ENCODE measurements at regions not wholly inside any gene's neighbourhood (a gene's known extent, or its start where the extent isn't known, plus 50 kb on each side); places are given as distances from the start of the nearest gene placed in this dataset.

GRCh38 chr19:28224441-28224840 is 988.5 kb downstream of the UQCRFS1 start:
- Histone ChIP-seq H3K9me3 (ENCODE audit: control insufficient read depth in 2 of 2, low read length in 2 of 2) (no peaks in the 10 kb centered on the region), H3K27ac (ENCODE audit: insufficient read depth, low read length, poor library complexity, severe bottlenecking) (no peak overlapping the region), H3K36me3 (ENCODE audit: control insufficient read depth, insufficient read depth, low read length) (no peaks in the 10 kb centered on the region), H3K4me1 (ENCODE audit: control insufficient read depth, insufficient read depth, low read length, poor library complexity, severe bottlenecking) (no peaks in the 10 kb centered on the region), H3K27me3 (ENCODE audit: control insufficient read depth, insufficient read depth, low read length) (no peaks in the 10 kb centered on the region), H3K4me3 (ENCODE audit: low read depth, low read length) (no peak overlapping the region)
- Mint-ChIP-seq H3K4me1 (no peaks in the 10 kb centered on the region), H3K36me3 (no peaks in the 10 kb centered on the region), H3K27me3 (no peaks in the 10 kb centered on the region), H3K27ac (no peak overlapping the region), H3K9me3 (peaks cover 3 to 18% (median 9%) of the 10 kb centered on the region in 7 donors), H3K4me3 (no peak overlapping the region)
- DNase-seq, result no peak
- ATAC-seq (ENCODE audit: low read depth in 2 of 2), result no peak

- no peaks in the 10 kb centered on the region for H3K36me3 ChIP-seq (ENCODE audit: control insufficient read depth, insufficient read depth, low read length)
- no peak overlapping the region for H3K4me3 ChIP-seq (ENCODE audit: low read depth, low read length)
- H3K4me1 Mint-ChIP-seq, result no peaks in the 10 kb centered on the region
- ATAC-seq (ENCODE audit: low read depth in 2 of 2) (no peak), DNase-seq (no peak)
- no peak overlapping the region for H3K27ac ChIP-seq (ENCODE audit: insufficient read depth, low read length, poor library complexity, severe bottlenecking)
- H3K4me3 Mint-ChIP-seq, result no peak overlapping the region
- peaks cover 2 to 20% (median 9%) of the 10 kb centered on the region in 7 donors for H3K9me3 Mint-ChIP-seq
- no peaks in the 10 kb centered on the region for H3K27me3 Mint-ChIP-seq
- peak overlapping the region in 1 of 3 donors; percentile 3 for H3K27ac Mint-ChIP-seq
- no peaks in the 10 kb centered on the region for H3K27me3 ChIP-seq (ENCODE audit: control insufficient read depth, insufficient read depth, low read length)
- no peaks in the 10 kb centered on the region for H3K4me1 ChIP-seq (ENCODE audit: control insufficient read depth, insufficient read depth, low read length, poor library complexity, severe bottlenecking)
- no peaks in the 10 kb centered on the region for H3K9me3 ChIP-seq (ENCODE audit: control insufficient read depth in 2 of 2, low read length in 2 of 2)
- no peaks in the 10 kb centered on the region for H3K36me3 Mint-ChIP-seq
These were observed 991.2 kb downstream of the UQCRFS1 start for GRCh38 chr19:28221736-28222135.

- Mint-ChIP-seq H3K27me3 (no peaks in the 10 kb centered on the region), H3K36me3 (peaks cover 5% of the 10 kb centered on the region), H3K27ac (no peak overlapping the region), H3K9me3 (peaks cover 0 to 25% (median 6%) of the 10 kb centered on the region in 7 donors), H3K4me3 (no peak overlapping the region), H3K4me1 (no peaks in the 10 kb centered on the region)
- Histone ChIP-seq H3K9me3 (ENCODE audit: control insufficient read depth in 2 of 2, low read length in 2 of 2) (no peaks in the 10 kb centered on the region), H3K4me3 (ENCODE audit: low read depth, low read length) (no peak overlapping the region), H3K27ac (ENCODE audit: insufficient read depth, low read length, poor library complexity, severe bottlenecking) (no peak overlapping the region), H3K36me3 (ENCODE audit: control insufficient read depth, insufficient read depth, low read length) (no peaks in the 10 kb centered on the region), H3K27me3 (ENCODE audit: control insufficient read depth, insufficient read depth, low read length) (no peaks in the 10 kb centered on the region), H3K4me1 (ENCODE audit: control insufficient read depth, insufficient read depth, low read length, poor library complexity, severe bottlenecking) (no peaks in the 10 kb centered on the region)
- ATAC-seq (ENCODE audit: low read depth in 2 of 2), result no peak
- DNase-seq, result no peak
These were observed 994.2 kb downstream of the UQCRFS1 start for GRCh38 chr19:28218728-28219127.

- no peak overlapping the region for H3K4me3 ChIP-seq (ENCODE audit: low read depth, low read length)
- no peak for ATAC-seq (ENCODE audit: low read depth in 2 of 2)
- peaks cover 2 to 26% (median 6%) of the 10 kb centered on the region in 7 donors for H3K9me3 Mint-ChIP-seq
- DNase-seq, result no peak
- no peaks in the 10 kb centered on the region for H3K4me1 Mint-ChIP-seq
- no peaks in the 10 kb centered on the region for H3K27me3 ChIP-seq (ENCODE audit: control insufficient read depth, insufficient read depth, low read length)
- H3K4me3 Mint-ChIP-seq, result no peak overlapping the region
- H3K27ac Mint-ChIP-seq, result no peak overlapping the region
- no peak overlapping the region for H3K27ac ChIP-seq (ENCODE audit: insufficient read depth, low read length, poor library complexity, severe bottlenecking)
- H3K36me3 ChIP-seq (ENCODE audit: control insufficient read depth, insufficient read depth, low read length), result no peaks in the 10 kb centered on the region
- no peaks in the 10 kb centered on the region for H3K4me1 ChIP-seq (ENCODE audit: control insufficient read depth, insufficient read depth, low read length, poor library complexity, severe bottlenecking)
- no peaks in the 10 kb centered on the region for H3K27me3 Mint-ChIP-seq
- no peaks in the 10 kb centered on the region for H3K9me3 ChIP-seq (ENCODE audit: control insufficient read depth in 2 of 2, low read length in 2 of 2)
- peaks cover 5% of the 10 kb centered on the region for H3K36me3 Mint-ChIP-seq
These were observed 995.9 kb downstream of the UQCRFS1 start for GRCh38 chr19:28217022-28217421.

- H3K4me3 Mint-ChIP-seq, result no peak overlapping the region
- Histone ChIP-seq H3K4me1 (ENCODE audit: control insufficient read depth, insufficient read depth, low read length, poor library complexity, severe bottlenecking) (no peaks in the 10 kb centered on the region), H3K4me3 (ENCODE audit: low read depth, low read length) (no peak overlapping the region), H3K27ac (ENCODE audit: insufficient read depth, low read length, poor library complexity, severe bottlenecking) (no peak overlapping the region), H3K36me3 (ENCODE audit: control insufficient read depth, insufficient read depth, low read length) (no peaks in the 10 kb centered on the region), H3K9me3 (ENCODE audit: control insufficient read depth in 2 of 2, low read length in 2 of 2) (no peaks in the 10 kb centered on the region), H3K27me3 (ENCODE audit: control insufficient read depth, insufficient read depth, low read length) (no peaks in the 10 kb centered on the region)
- H3K36me3 Mint-ChIP-seq, result peaks cover 5% of the 10 kb centered on the region
- ATAC-seq (ENCODE audit: low read depth in 2 of 2) (no peak), DNase-seq (no peak)
- peak overlapping the region in 1 of 3 donors; percentile 35 for H3K27ac Mint-ChIP-seq
- H3K27me3 Mint-ChIP-seq, result no peaks in the 10 kb centered on the region
- H3K9me3 Mint-ChIP-seq, result peaks cover 0 to 26% (median 5%) of the 10 kb centered on the region in 7 donors
- peaks cover 0 to under 1% (median 0%) of the 10 kb centered on the region in 4 donors for H3K4me1 Mint-ChIP-seq
These were observed 999.4 kb downstream of the UQCRFS1 start for GRCh38 chr19:28213470-28214082.

GRCh38 chr19:28210886-28211285 is 1002.1 kb downstream of the UQCRFS1 start:
- DNase-seq, result no peak
- H3K27ac Mint-ChIP-seq, result no peak overlapping the region
- Histone ChIP-seq H3K4me3 (ENCODE audit: low read depth, low read length) (no peak overlapping the region), H3K27ac (ENCODE audit: insufficient read depth, low read length, poor library complexity, severe bottlenecking) (no peak overlapping the region), H3K4me1 (ENCODE audit: control insufficient read depth, insufficient read depth, low read length, poor library complexity, severe bottlenecking) (no peaks in the 10 kb centered on the region), H3K36me3 (ENCODE audit: control insufficient read depth, insufficient read depth, low read length) (no peaks in the 10 kb centered on the region), H3K27me3 (ENCODE audit: control insufficient read depth, insufficient read depth, low read length) (no peaks in the 10 kb centered on the region), H3K9me3 (ENCODE audit: control insufficient read depth in 2 of 2, low read length in 2 of 2) (peaks cover 0 to 10% of the 10 kb centered on the region in 2 experiments)
- no peak overlapping the region for H3K4me3 Mint-ChIP-seq
- ATAC-seq (ENCODE audit: low read depth in 2 of 2), result no peak
- H3K36me3 Mint-ChIP-seq, result peaks cover 5% of the 10 kb centered on the region
- H3K27me3 Mint-ChIP-seq, result no peaks in the 10 kb centered on the region
- H3K4me1 Mint-ChIP-seq, result peaks cover 0 to 4% (median 0%) of the 10 kb centered on the region in 4 donors
- H3K9me3 Mint-ChIP-seq, result peaks cover 0 to 27% (median 6%) of the 10 kb centered on the region in 7 donors

GRCh38 chr19:28208745-28209144 is 1004.2 kb downstream of the UQCRFS1 start:
- H3K4me3 Mint-ChIP-seq, result no peak overlapping the region
- Histone ChIP-seq H3K36me3 (ENCODE audit: control insufficient read depth, insufficient read depth, low read length) (no peaks in the 10 kb centered on the region), H3K4me3 (ENCODE audit: low read depth, low read length) (no peak overlapping the region), H3K27ac (ENCODE audit: insufficient read depth, low read length, poor library complexity, severe bottlenecking) (no peak overlapping the region), H3K9me3 (ENCODE audit: control insufficient read depth in 2 of 2, low read length in 2 of 2) (peaks cover 0 to 10% of the 10 kb centered on the region in 2 experiments), H3K27me3 (ENCODE audit: control insufficient read depth, insufficient read depth, low read length) (no peaks in the 10 kb centered on the region), H3K4me1 (ENCODE audit: control insufficient read depth, insufficient read depth, low read length, poor library complexity, severe bottlenecking) (no peaks in the 10 kb centered on the region)
- peaks cover 3 to 26% (median 6%) of the 10 kb centered on the region in 7 donors for H3K9me3 Mint-ChIP-seq
- peaks cover 0 to 4% (median 0%) of the 10 kb centered on the region in 4 donors for H3K4me1 Mint-ChIP-seq
- ATAC-seq (ENCODE audit: low read depth in 2 of 2) (no peak), DNase-seq (no peak)
- H3K27me3 Mint-ChIP-seq, result no peaks in the 10 kb centered on the region
- H3K27ac Mint-ChIP-seq, result no peak overlapping the region
- H3K36me3 Mint-ChIP-seq, result no peaks in the 10 kb centered on the region

- Histone ChIP-seq H3K4me1 (ENCODE audit: control insufficient read depth, insufficient read depth, low read length, poor library complexity, severe bottlenecking) (no peaks in the 10 kb centered on the region), H3K4me3 (ENCODE audit: low read depth, low read length) (no peak overlapping the region), H3K9me3 (ENCODE audit: control insufficient read depth in 2 of 2, low read length in 2 of 2) (peaks cover 0 to 10% of the 10 kb centered on the region in 2 experiments), H3K27ac (ENCODE audit: insufficient read depth, low read length, poor library complexity, severe bottlenecking) (no peak overlapping the region), H3K27me3 (ENCODE audit: control insufficient read depth, insufficient read depth, low read length) (no peaks in the 10 kb centered on the region), H3K36me3 (ENCODE audit: control insufficient read depth, insufficient read depth, low read length) (no peaks in the 10 kb centered on the region)
- Mint-ChIP-seq H3K36me3 (no peaks in the 10 kb centered on the region), H3K4me3 (no peak overlapping the region), H3K4me1 (peaks cover 0 to 4% (median 0%) of the 10 kb centered on the region in 4 donors), H3K27ac (no peak overlapping the region), H3K27me3 (no peaks in the 10 kb centered on the region), H3K9me3 (peaks cover 4 to 31% (median 8%) of the 10 kb centered on the region in 7 donors)
- DNase-seq, result no peak
- ATAC-seq (ENCODE audit: low read depth in 2 of 2), result no peak
These were observed 1005.7 kb downstream of the UQCRFS1 start for GRCh38 chr19:28207244-28207643.

Data from CD4-positive, CD25-positive, alpha-beta regulatory T cell (primary cell).